Fibroblast of villous mesenchyme (primary cell): ENCODE measurements at regions not wholly inside any gene's neighbourhood (a gene's known extent, or its start where the extent isn't known, plus 50 kb on each side); places are given as distances from the start of the nearest gene placed in this dataset.

Experiments used
- DNase-seq: peaks from one replicate; pipeline ENCODE4 v3.0.0-alpha.2; 2010; ENCODE audit warnings: low read depth
- H3K4me3 ChIP-seq: 2 replicates; pipeline ENCODE4 v1.5.1; 2011; ENCODE audit warnings: low read depth, mild to moderate bottlenecking, low read length
- TF ChIP-seq, protein P1 (sequence below): IDR thresholded peaks from 2 replicates; pipeline ENCODE4 v1.5.1; 2012; ENCODE audit warnings: low read depth, mild to moderate bottlenecking, low read length; ENCODE audit not compliant: insufficient read depth

DNA sequence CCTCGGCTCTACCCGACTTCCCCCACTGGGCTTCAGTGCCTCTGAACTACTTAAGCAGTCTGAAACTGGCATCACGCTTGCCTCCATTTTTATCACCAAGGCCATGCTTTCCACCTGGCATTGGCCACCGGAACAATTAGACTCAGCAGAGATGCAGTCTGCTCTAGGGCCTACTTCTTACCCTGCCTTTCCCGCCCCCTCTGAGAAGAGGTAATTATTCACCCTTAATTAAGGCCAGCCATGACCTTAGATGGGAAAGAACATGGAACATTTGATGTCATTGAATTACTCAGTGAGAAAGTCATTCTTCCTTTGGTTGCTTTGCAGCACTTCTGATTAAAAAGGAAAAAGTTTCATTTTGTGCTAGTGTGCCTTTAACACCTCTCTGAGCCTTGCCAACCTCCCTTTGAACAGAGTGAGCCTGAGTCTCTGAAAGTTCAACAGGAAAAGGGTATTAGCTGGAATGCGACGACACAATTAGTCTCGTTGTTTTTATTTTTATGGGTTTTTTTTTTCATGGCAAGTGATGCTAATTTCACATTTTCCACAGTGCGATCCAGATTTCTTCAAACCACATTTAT is 60.9 kb upstream of the TNRC6A start:
- TF ChIP-seq, protein P1, sequence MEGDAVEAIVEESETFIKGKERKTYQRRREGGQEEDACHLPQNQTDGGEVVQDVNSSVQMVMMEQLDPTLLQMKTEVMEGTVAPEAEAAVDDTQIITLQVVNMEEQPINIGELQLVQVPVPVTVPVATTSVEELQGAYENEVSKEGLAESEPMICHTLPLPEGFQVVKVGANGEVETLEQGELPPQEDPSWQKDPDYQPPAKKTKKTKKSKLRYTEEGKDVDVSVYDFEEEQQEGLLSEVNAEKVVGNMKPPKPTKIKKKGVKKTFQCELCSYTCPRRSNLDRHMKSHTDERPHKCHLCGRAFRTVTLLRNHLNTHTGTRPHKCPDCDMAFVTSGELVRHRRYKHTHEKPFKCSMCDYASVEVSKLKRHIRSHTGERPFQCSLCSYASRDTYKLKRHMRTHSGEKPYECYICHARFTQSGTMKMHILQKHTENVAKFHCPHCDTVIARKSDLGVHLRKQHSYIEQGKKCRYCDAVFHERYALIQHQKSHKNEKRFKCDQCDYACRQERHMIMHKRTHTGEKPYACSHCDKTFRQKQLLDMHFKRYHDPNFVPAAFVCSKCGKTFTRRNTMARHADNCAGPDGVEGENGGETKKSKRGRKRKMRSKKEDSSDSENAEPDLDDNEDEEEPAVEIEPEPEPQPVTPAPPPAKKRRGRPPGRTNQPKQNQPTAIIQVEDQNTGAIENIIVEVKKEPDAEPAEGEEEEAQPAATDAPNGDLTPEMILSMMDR: no peak
- H3K4me3 ChIP-seq: no peak overlapping the region
- DNase-seq: peak; percentile 60

DNA sequence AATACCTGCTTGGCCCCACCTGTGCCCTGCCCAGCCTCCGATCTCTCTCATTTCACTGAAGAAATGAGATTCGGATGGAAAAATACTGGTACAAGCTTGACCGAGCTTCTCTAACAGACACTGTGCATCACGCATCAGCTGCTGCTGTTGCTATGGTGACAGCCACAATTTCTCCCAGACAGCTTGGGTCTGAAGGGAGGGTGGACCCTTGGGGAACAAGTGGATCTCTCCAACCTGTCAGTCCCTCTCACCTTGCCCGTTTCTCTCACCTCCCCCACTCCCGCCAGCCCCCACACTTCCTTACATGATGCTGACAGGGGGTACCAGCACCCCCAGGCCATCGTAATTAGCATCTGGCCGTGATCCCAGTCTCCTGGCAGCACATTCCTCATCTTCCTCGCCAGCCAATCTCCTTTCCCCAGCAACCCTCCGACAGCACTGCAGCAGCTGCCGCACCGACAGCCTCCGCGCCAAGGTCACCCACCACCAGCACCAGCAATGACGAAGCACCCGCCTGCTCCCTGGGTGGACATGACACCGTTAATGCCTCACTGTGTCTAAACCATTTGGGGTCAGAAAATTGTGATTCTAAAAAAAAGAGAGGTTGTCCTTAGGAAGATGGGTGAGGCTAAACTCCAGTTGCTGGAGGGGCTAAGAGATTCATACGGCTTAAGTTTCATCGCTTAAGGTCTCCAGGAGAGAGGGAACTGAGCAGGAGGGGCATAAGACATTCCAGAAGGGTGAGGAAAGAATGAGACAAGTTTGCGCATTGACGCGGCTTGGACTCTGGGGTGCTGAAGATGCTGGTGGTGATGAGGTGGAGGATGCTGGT is 58.6 kb upstream of the TNRC6A start:
- TF ChIP-seq, protein P1: no peak
- DNase-seq: peak; percentile 80
- no peak overlapping the region for H3K4me3 ChIP-seq

DNA sequence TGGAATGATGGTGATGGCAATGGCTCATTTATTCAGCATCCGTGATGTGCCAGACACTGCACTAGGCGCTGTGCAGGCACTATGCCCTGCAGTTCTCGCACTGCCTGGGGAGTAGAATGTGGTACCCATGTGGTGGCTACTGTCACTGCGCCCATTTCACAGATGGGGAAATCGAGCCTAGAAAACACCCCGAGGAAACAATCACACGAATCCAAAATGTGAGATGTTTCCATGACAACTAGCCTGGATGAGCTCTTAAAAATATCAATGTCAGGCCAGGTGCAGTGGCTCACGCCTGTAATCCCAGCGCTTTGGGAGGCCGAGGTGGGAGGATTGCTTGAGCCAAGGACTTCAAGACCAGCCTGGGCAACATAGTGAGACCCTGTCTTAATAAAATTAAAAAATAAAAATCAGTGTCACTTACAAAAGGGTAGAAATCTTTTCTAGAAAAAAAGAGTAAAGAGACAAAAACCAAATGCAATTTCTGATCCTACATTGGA is 57.9 kb upstream of the TNRC6A start:
- DNase-seq: no peak
- TF ChIP-seq, protein P1: no peak
- no peak overlapping the region for H3K4me3 ChIP-seq

DNA sequence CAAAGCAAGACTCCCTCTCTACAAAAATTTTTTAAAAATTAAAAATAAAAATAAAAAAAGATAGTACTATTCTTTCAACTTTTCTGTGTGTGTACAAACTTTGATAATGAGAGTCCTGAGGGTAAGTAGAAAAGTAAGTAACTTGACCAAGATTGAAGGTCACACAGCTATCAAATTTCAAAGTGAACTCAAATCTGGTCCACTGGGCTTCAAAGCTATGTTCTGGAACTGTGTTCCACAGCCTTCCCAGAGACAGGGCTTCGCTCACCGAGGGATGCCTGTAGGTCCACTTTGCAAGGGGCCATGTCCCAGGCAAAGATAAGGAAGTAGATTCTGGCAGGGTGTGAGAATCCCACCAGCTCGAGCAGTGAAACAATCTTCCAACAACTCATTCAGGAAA is 56.3 kb upstream of the TNRC6A start:
- TF ChIP-seq, protein P1: no peak
- no peak for DNase-seq
- no peak overlapping the region for H3K4me3 ChIP-seq

DNA sequence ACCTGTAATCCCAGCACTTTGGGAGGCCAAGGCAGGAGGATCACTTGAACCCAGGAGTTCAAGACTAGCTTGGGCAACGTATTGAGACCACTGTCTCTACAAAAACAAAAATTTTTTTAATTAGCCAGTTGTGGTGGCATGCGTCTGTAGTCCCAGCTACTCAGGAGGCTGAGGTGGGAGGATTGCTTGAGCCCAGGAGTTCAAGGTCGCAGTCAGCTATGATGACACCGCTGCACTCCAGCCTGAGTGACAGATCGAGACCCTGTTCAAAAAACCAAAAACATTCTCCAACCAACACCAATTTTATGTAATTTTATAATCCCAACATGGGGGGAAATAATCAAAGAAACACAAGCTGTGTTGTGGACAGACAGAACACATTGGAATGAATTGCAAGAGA is 54.6 kb upstream of the TNRC6A start:
- no peak for DNase-seq
- H3K4me3 ChIP-seq: no peak overlapping the region
- TF ChIP-seq, protein P1: no peak

DNA sequence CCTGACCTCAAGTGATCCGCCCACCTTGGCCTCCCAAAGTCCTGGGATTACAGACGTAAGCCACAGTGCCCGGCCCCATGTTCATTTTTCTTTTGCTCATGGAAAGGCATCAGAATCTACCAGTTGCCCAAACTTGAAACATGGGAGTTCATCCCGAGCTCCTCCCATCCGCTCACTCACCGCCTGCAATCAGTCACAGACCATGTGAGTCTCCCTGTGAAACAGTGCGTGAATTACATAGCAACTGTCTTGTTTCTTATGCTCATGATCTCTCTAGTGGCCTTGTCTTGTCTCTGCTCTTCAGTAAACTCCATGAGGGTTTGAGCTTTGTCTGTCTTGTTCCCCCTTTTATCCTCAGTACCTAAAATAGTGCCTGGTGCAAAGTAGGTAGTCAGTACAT is 52.1 kb upstream of the TNRC6A start:
- TF ChIP-seq, protein P1: no peak
- DNase-seq: no peak
- H3K4me3 ChIP-seq: no peak overlapping the region
